HCT116 (cell line): ENCODE measurements at regions not wholly inside any gene's neighbourhood (a gene's known extent, or its start where the extent isn't known, plus 50 kb on each side); places are given as distances from the start of the nearest gene placed in this dataset.

Source experiments
- ATAC-seq: fragments of 200-7000 bp; cut with Tn5 transposase; 2 replicates; pipeline ENCODE4 v1.9.1; 2020; ENCODE audit warnings: mild to moderate bottlenecking, moderate library complexity
- BruUV-seq: library from RNA; stranded (reverse); fragments of 400-500 nt; replicated peaks from 2 replicates; lab custom pipeline; 2021; lab: Mats Ljungman, UMichigan
- CTCF ChIA-PET: fragments of 300-600 bp; sonication (Branson Sonifier 250); formaldehyde crosslinking; loops from one replicate; lab custom pipeline; 2021; ENCODE audit warnings: antibody characterized with exemption; lab: Charles Lee
- POLR2A ChIA-PET: fragments of 300-600, 350-600 bp; sonication (Branson Sonifier 250); formaldehyde crosslinking; loops from one replicate; lab custom pipeline; 2021; ENCODE audit warnings: antibody characterized with exemption; lab: Charles Lee
- RAD21 ChIA-PET, 2 experiments: fragments of 300-600 bp; sonication (Branson Sonifier 250); formaldehyde crosslinking; loops; one replicate each; lab custom pipeline; 2023; ENCODE audit warnings: low total read pairs in 2 of 2; ENCODE audit not compliant: uncharacterized antibody in 2 of 2, unreplicated experiment in 2 of 2, low non-redundant PET in 1 of 2; lab: Charles Lee
- DNase-seq: peaks from one replicate; pipeline ENCODE4 v3.0.0-alpha.2; 2010; ENCODE audit warnings: low read depth, low spot score
- H2AFZ ChIP-seq: fragments of 200-600 bp; shearing (Covaris generic), sonication (generic); 2 replicates; pipeline ENCODE4 v1.6.1; 2017; ENCODE audit warnings: low read depth, mixed run types, mixed read lengths, antibody characterized with exemption, low read length; ENCODE audit not compliant: poor library complexity, severe bottlenecking
- H3K27ac ChIP-seq: 2 replicates; pipeline ENCODE4 v1.5.1; 2012; ENCODE audit warnings: low read depth, low read length
- H3K27me3 ChIP-seq: fragments of 200-600 bp; sonication (generic); 2 replicates; pipeline ENCODE4 v1.6.1; 2016; ENCODE audit warnings: mixed run types, low read length, mixed read lengths; ENCODE audit not compliant: insufficient read depth
- H3K36me3 ChIP-seq, 2 experiments: fragments of 200-500 bp in 1 of 2; fragments of 200-600 bp in 1 of 2; sonication (Bioruptor generic) in 1 of 2; sonication (generic) in 1 of 2; 2 replicates each; pipeline versions ENCODE4 v1.5.1 to v1.6.1; 2014 to 2016; ENCODE audit warnings: low read length in 2 of 2, inconsistent platforms in 1 of 2, mixed read lengths in 1 of 2, mixed run types in 1 of 2; ENCODE audit not compliant: insufficient read depth in 2 of 2, control insufficient read depth in 1 of 2
- H3K4me1 ChIP-seq, 2 experiments: fragments of 200-600 bp in 1 of 2; sonication (generic) in 1 of 2; 2 replicates each; pipeline versions ENCODE4 v1.5.1 to v1.6.1; 2012 to 2017; ENCODE audit warnings: low read length in 2 of 2, inconsistent platforms in 1 of 2, mild to moderate bottlenecking in 1 of 2, mixed read lengths in 1 of 2, mixed run types in 1 of 2, moderate library complexity in 1 of 2; ENCODE audit not compliant: insufficient read depth in 2 of 2, control insufficient read depth in 1 of 2
- H3K4me2 ChIP-seq: fragments of 200-600 bp; sonication (generic); 2 replicates; pipeline ENCODE4 v1.6.1; 2017; ENCODE audit warnings: mixed run types, low read length, mixed read lengths
- H3K4me3 ChIP-seq, 2 experiments: fragments of 200-600 bp in 1 of 2; sonication (generic) in 1 of 2; replicated peaks in 1 of 2; 2 replicates each; pipeline ENCODE4 v1.5.1; 2011 to 2016; ENCODE audit warnings: low read length in 2 of 2, control low read depth in 1 of 2, low read depth in 1 of 2, mild to moderate bottlenecking in 1 of 2, mixed read lengths in 1 of 2, mixed run types in 1 of 2
- H3K79me2 ChIP-seq: fragments of 200-600 bp; sonication (generic); 2 replicates; pipeline ENCODE4 v1.6.1; 2017; ENCODE audit warnings: mild to moderate bottlenecking, mixed run types, low read length, moderate library complexity, mixed read lengths; ENCODE audit not compliant: insufficient read depth
- H3K9ac ChIP-seq: fragments of 200-600 bp; sonication (generic); 2 replicates; pipeline ENCODE4 v1.6.1; 2016; ENCODE audit warnings: low read length, mixed read lengths
- H3K9me2 ChIP-seq: fragments of 200-600 bp; sonication (generic), shearing (Covaris generic); 2 replicates; pipeline ENCODE4 v1.6.1; 2017; ENCODE audit warnings: mixed run types, mild to moderate bottlenecking, moderate library complexity; ENCODE audit not compliant: insufficient read depth
- H3K9me3 ChIP-seq, 2 experiments: fragments of 200-500 bp in 1 of 2; fragments of 200-600 bp in 1 of 2; sonication (Bioruptor generic) in 1 of 2; sonication (generic) in 1 of 2; 2 replicates each; pipeline ENCODE4 v1.6.1; 2014 to 2017; ENCODE audit warnings: low read length in 2 of 2, mixed read lengths in 2 of 2, inconsistent platforms in 1 of 2, low read depth in 1 of 2, mild to moderate bottlenecking in 1 of 2, mixed run types in 1 of 2, moderate library complexity in 1 of 2; ENCODE audit not compliant: control insufficient read depth in 1 of 2, insufficient read depth in 1 of 2
- H4K20me1 ChIP-seq: fragments of 200-600 bp; sonication (generic), shearing (Covaris generic); 2 replicates; pipeline ENCODE4 v1.6.1; 2017; ENCODE audit warnings: mixed run types, mild to moderate bottlenecking, moderate library complexity; ENCODE audit not compliant: insufficient read depth
- CEBPB ChIP-seq: IDR thresholded peaks from 2 replicates; pipeline ENCODE4 v1.6.1; 2012; ENCODE audit warnings: low read depth
- CTCF ChIP-seq, 3 experiments: fragments of 200-600 bp in 1 of 3; sonication (generic) in 1 of 3; IDR thresholded peaks in 2 of 3; conservative IDR thresholded peaks in 1 of 3; 2 replicates each; pipeline ENCODE4 v1.5.1; 2012 to 2017; ENCODE audit warnings: low read depth in 2 of 3, low read length in 2 of 3, antibody characterized with exemption in 1 of 3, borderline replicate concordance in 1 of 3, control low read depth in 1 of 3, mild to moderate bottlenecking in 1 of 3, mixed read lengths in 1 of 3, mixed run types in 1 of 3, moderate library complexity in 1 of 3; ENCODE audit not compliant: insufficient read depth in 1 of 3
- EGR1 ChIP-seq: IDR thresholded peaks from 2 replicates; pipeline ENCODE4 v1.6.1; 2012; ENCODE audit warnings: low read depth
- ELF1 ChIP-seq: IDR thresholded peaks from 2 replicates; pipeline ENCODE4 v1.6.1; 2012; ENCODE audit warnings: low read depth, borderline replicate concordance
- FOSL1 ChIP-seq: IDR thresholded peaks from 2 replicates; pipeline ENCODE4 v1.6.1; 2012; ENCODE audit warnings: low read depth
- JUND ChIP-seq: IDR thresholded peaks from 2 replicates; pipeline ENCODE4 v1.6.1; 2012
- POLR2AphosphoS5 ChIP-seq: IDR thresholded peaks from 2 replicates; pipeline ENCODE4 v1.6.1; 2011; ENCODE audit warnings: mild to moderate bottlenecking, low read depth, low read length, moderate library complexity
- SIN3A ChIP-seq: IDR thresholded peaks from 2 replicates; pipeline ENCODE4 v1.6.1; 2012; ENCODE audit warnings: low read depth
- SRF ChIP-seq: IDR thresholded peaks from 2 replicates; pipeline ENCODE4 v1.6.1; 2012; ENCODE audit warnings: low read depth
- ZFX ChIP-seq: fragments of 450-650 bp; IDR thresholded peaks from 2 replicates; pipeline ENCODE4 v1.6.1; 2017
- intact Hi-C: fragments of 100-400 bp; cut with micrococcal nuclease; formaldehyde crosslinking; loops from 2 replicates; pipeline ENCODE4 v1.10.0; 2022
- TF ChIP-seq, protein P1 (sequence below): IDR thresholded peaks from 2 replicates; pipeline ENCODE4 v1.6.1; 2012
- TF ChIP-seq, protein P2 (sequence below): IDR thresholded peaks from 2 replicates; pipeline ENCODE4 v1.6.1; 2011; ENCODE audit warnings: mild to moderate bottlenecking, low read length, moderate library complexity; ENCODE audit not compliant: insufficient replicate concordance; ENCODE audit errors: extremely low read depth
- TF ChIP-seq, protein P3 (sequence below): IDR thresholded peaks from 2 replicates; pipeline ENCODE4 v1.6.1; 2012

DNA sequence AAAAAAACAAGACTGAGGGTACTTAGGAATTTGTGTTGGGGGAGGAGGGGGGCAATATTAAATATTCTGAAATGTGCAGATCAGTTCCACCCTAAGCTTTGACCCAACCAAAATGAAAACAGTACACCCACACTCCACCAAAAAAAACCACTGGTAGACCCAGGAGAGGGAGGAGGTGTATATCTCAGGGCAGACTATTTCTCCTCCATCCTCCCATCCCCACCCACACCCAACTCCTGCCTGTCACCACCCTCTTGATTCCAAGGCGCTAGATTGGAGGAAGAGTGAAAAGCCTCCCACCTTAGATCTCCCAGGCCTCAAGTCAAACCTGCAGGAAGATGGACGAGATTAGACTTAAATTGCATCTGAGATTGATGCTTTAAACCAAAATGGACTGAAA is 76.6 kb upstream of the SRD5A3 start:
- Histone ChIP-seq H3K9me2 (no peaks in the 10 kb centered on the region), H3K9me3 (no peaks in the 10 kb centered on the region), H4K20me1 (no peaks in the 10 kb centered on the region), H3K27me3 (0 out of 2 replicates have a peak, but pooled peaks cover under 1% of the 10 kb centered on the region), H3K27ac (no peak overlapping the region), H3K9ac (no peak overlapping the region), H3K4me3 (no peak overlapping the region), H3K79me2 (no peaks in the 10 kb centered on the region), H2AFZ (no peak overlapping the region), H3K36me3 (no peaks in the 10 kb centered on the region), H3K4me1 (no peaks in the 10 kb centered on the region), H3K4me2 (no peak overlapping the region)
- no peak for ATAC-seq
- intact Hi-C loops: no loop called here
- TF ChIP-seq CEBPB (no peak), ELF1 (no peak), POLR2AphosphoS5 (no peak), CTCF (IDR thresholded peaks at IDR 0.05 in 2 of 3, conservative IDR thresholded peaks at IDR 0.05 in 1 of 3; ENCODE audit: borderline replicate concordance in 1 of 3, insufficient read depth in 1 of 3, low read depth in 2 of 3, low read length in 2 of 3) (no peak), SRF (no peak)
- TF ChIP-seq, protein P1, sequence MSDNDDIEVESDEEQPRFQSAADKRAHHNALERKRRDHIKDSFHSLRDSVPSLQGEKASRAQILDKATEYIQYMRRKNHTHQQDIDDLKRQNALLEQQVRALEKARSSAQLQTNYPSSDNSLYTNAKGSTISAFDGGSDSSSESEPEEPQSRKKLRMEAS: no peak
- no TSS peak for BruUV-seq
- POLR2A ChIA-PET: no interaction called here
- DNase-seq: no peak
- RAD21 ChIA-PET: no interaction called here
- CTCF ChIA-PET: no interaction called here

DNA sequence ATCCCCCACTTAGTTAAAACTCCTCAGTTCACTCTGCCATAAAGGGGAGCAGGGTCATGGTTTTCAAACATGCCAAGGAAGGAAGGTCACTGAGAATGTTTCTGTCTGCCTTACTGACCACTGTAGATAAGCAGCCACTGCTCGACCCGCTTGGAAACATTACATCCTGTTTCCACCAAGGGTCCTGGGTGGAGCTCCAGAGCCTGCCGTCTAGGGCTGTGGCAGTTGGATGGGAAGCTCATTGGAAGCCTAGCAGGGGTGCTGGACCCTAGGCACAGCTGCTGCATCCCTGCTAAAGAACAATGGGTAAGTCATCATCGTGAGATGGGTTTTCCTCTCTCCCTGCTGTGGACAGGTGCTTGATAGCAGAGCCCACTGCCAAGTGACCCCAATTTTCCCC is 76.0 kb upstream of the SRD5A3 start:
- Histone ChIP-seq H3K4me1 (no peaks in the 10 kb centered on the region), H3K27me3 (0 out of 2 replicates have a peak, but pooled peaks cover 6% of the 10 kb centered on the region), H3K9me3 (no peaks in the 10 kb centered on the region), H3K9me2 (no peaks in the 10 kb centered on the region), H3K36me3 (no peaks in the 10 kb centered on the region), H3K4me3 (no peak overlapping the region), H3K9ac (no peak overlapping the region), H4K20me1 (no peaks in the 10 kb centered on the region), H3K27ac (no peak overlapping the region), H2AFZ (no peak overlapping the region), H3K79me2 (no peaks in the 10 kb centered on the region), H3K4me2 (no peak overlapping the region)
- no peak for DNase-seq
- TF ChIP-seq, protein P2, sequence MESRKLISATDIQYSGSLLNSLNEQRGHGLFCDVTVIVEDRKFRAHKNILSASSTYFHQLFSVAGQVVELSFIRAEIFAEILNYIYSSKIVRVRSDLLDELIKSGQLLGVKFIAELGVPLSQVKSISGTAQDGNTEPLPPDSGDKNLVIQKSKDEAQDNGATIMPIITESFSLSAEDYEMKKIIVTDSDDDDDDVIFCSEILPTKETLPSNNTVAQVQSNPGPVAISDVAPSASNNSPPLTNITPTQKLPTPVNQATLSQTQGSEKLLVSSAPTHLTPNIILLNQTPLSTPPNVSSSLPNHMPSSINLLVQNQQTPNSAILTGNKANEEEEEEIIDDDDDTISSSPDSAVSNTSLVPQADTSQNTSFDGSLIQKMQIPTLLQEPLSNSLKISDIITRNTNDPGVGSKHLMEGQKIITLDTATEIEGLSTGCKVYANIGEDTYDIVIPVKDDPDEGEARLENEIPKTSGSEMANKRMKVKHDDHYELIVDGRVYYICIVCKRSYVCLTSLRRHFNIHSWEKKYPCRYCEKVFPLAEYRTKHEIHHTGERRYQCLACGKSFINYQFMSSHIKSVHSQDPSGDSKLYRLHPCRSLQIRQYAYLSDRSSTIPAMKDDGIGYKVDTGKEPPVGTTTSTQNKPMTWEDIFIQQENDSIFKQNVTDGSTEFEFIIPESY: no peak
- TF ChIP-seq FOSL1 (no peak), JUND (no peak), SIN3A (no peak), ZFX (no peak), CTCF (IDR thresholded peaks at IDR 0.05 in 2 of 3, conservative IDR thresholded peaks at IDR 0.05 in 1 of 3; ENCODE audit: borderline replicate concordance in 1 of 3, insufficient read depth in 1 of 3, low read depth in 2 of 3, low read length in 2 of 3) (no peak), EGR1 (no peak), SRF (no peak)
- TF ChIP-seq, protein P3, sequence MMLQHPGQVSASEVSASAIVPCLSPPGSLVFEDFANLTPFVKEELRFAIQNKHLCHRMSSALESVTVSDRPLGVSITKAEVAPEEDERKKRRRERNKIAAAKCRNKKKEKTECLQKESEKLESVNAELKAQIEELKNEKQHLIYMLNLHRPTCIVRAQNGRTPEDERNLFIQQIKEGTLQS: no peak
- POLR2A ChIA-PET: no interaction called here
- ATAC-seq: no peak
- RAD21 ChIA-PET: no interaction called here
- BruUV-seq: no TSS peak
- intact Hi-C loops: no loop called here
- CTCF ChIA-PET: no interaction called here
